ENCODE measurements at regions not wholly inside any gene's neighbourhood (a gene's known extent, or its start where the extent isn't known, plus 50 kb on each side); places are given as distances from the start of the nearest gene placed in this dataset.

DNA sequence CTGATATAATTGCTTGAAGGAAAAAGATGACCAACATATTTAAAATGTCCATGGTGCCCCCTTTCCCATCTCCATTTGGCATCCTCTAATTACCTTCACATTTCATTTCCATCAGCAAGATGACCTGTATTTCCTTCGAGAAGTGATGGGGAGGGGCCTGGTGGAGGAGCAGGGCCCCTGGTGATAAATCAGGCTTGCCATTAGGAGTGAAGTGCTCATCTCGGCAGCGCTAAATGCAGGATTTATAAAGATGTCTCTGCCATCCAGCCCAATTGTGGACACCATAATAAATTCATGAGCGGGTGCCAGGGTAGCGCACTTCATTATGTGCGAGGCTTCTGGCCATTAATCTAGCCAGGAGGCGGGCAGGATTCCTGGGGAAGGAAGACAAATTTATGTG is 101.5 kb upstream of the IRX6 start:
- no peak overlapping the region for H3K4me3 ChIP-seq (ENCODE audit: low read depth, low read length)
- no peak for DNase-seq (ENCODE audit: low read depth)
- TF ChIP-seq CTCF (conservative IDR thresholded peaks at IDR 0.05; ENCODE audit: low read depth, low read length) = no peak

DNA sequence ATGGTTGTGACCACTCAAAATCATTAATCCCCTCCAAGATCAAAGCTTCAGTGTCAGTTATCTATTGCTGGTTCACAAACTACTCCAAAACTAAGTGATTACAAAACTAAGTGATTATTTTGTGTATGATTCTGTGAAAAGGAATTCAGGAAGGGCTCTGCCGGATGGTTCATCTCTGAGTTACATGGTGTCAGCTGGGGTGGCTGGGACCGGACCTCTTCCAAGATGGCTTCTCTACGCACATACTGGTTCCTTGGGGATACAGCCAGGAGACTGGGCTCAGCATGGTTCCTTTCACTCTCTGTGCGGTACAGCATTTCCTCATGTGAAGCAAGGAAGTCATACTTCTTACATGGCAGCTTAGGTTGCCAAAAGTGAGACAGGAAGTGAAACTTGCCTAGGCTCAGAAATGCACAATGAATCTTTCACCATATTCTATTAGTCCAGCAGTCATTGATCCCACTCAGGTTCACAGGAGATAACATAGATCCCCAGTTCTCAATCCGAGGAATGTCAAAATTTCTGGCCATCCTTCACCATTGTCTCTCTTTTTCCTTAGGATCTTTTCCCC is 97.9 kb upstream of the IRX6 start:
- DNase-seq (ENCODE audit: low read depth) = no peak
- H3K4me3 ChIP-seq (ENCODE audit: low read depth, low read length) = no peak overlapping the region
- no peak for TF ChIP-seq CTCF (conservative IDR thresholded peaks at IDR 0.05; ENCODE audit: low read depth, low read length)

DNA sequence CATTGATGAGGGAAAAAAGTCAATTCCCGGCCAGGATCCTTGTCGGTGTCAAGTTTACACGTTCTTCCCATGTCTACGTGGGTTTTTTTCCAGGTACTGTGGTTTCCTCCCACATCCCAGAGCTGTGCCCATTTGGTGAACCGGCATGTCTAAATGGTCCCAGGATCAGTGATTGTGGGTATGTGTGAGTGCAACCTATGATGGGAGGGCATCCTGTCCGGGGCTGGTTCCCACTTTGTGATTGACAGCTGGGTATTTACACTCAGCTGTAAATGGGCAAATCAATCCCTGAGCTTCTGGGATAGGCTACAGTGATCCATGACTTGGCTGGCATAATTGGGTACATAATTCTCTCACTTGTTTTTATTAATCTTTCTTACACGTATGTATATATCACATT is 91.2 kb upstream of the IRX6 start:
- DNase-seq (ENCODE audit: low read depth) = no peak
- H3K4me3 ChIP-seq (ENCODE audit: low read depth, low read length) = no peak overlapping the region
- no peak for TF ChIP-seq CTCF (conservative IDR thresholded peaks at IDR 0.05; ENCODE audit: low read depth, low read length)

GRCh38 chr16:55233464-55233863 is 90.5 kb upstream of the IRX6 start:
- no peak for DNase-seq (ENCODE audit: low read depth)
- H3K4me3 ChIP-seq (ENCODE audit: low read depth, low read length) = no peak overlapping the region
- no peak for TF ChIP-seq CTCF (conservative IDR thresholded peaks at IDR 0.05; ENCODE audit: low read depth, low read length)

DNA sequence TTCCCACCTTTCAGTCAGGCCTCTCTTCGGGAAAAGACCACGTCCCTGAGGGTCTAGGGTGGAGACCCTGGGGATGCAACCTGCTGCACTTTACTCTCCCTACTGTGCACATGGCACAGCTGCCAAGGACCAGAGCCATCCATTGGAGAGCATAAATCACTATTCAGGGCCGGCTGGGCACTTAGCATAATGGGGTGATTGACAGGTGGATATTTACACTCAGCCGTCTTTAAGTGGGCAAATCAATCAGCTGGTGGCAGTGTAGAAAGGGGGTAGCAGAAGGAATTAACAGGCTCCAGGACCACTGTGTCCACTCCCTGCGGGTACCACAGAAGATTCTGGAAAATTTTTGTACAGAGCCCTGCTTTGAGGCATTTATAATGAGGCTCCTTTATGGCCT is 87.3 kb upstream of the IRX6 start:
- no peak overlapping the region for H3K4me3 ChIP-seq (ENCODE audit: low read depth, low read length)
- DNase-seq (ENCODE audit: low read depth) = no peak
- no peak for TF ChIP-seq CTCF (conservative IDR thresholded peaks at IDR 0.05; ENCODE audit: low read depth, low read length)

GRCh38 chr16:55239723-55240122 is 84.3 kb upstream of the IRX6 start:
- no peak for TF ChIP-seq CTCF (conservative IDR thresholded peaks at IDR 0.05; ENCODE audit: low read depth, low read length)
- no peak overlapping the region for H3K4me3 ChIP-seq (ENCODE audit: low read depth, low read length)

GRCh38 chr16:55240888-55241287 is 83.1 kb upstream of the IRX6 start:
- DNase-seq (ENCODE audit: low read depth) = no peak
- no peak overlapping the region for H3K4me3 ChIP-seq (ENCODE audit: low read depth, low read length)
- TF ChIP-seq CTCF (conservative IDR thresholded peaks at IDR 0.05; ENCODE audit: low read depth, low read length) = no peak

More at GRCh38 chr16:55239723-55240122, 84.3 kb upstream of the IRX6 start:
- no peak for DNase-seq (ENCODE audit: low read depth)

Measured in epithelial cell of proximal tubule (primary cell).